ENCODE measurements at regions not wholly inside any gene's neighbourhood (a gene's known extent, or its start where the extent isn't known, plus 50 kb on each side); places are given as distances from the start of the nearest gene placed in this dataset.

GRCh38 chr13:109870696-109871370 is 84.5 kb upstream of the IRS2 start:
- TF ChIP-seq CTCF (conservative IDR thresholded peaks at IDR 0.05; ENCODE audit: low read length) (no peak), EZH2phosphoT487 (IDR thresholded peaks at IDR 0.05; ENCODE audit: borderline replicate concordance, low read depth, low read length) (no peak)
